ENCODE measurements at regions not wholly inside any gene's neighbourhood (a gene's known extent, or its start where the extent isn't known, plus 50 kb on each side); places are given as distances from the start of the nearest gene placed in this dataset.

DNA sequence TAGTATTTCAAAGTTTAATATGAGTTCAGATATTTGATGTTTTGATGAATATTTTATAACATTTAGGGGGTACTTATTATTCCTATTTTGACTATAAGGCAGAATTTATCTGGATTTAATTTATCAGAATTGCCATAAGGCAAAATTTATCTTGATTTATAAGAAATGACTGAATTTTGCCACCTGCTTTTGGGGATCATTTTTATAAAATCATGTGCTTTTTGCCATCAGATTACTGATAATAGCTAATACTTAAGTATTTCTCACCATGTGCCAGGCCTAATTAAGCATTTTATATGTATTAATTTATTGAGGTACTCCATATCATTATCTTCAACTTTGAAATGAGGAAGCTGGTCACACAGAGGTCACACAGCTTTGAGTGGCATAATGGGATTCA is 423.7 kb downstream of the PRKD1 start:
- DNase-seq (ENCODE audit: low read depth), result no peak
- TF ChIP-seq, protein P1, sequence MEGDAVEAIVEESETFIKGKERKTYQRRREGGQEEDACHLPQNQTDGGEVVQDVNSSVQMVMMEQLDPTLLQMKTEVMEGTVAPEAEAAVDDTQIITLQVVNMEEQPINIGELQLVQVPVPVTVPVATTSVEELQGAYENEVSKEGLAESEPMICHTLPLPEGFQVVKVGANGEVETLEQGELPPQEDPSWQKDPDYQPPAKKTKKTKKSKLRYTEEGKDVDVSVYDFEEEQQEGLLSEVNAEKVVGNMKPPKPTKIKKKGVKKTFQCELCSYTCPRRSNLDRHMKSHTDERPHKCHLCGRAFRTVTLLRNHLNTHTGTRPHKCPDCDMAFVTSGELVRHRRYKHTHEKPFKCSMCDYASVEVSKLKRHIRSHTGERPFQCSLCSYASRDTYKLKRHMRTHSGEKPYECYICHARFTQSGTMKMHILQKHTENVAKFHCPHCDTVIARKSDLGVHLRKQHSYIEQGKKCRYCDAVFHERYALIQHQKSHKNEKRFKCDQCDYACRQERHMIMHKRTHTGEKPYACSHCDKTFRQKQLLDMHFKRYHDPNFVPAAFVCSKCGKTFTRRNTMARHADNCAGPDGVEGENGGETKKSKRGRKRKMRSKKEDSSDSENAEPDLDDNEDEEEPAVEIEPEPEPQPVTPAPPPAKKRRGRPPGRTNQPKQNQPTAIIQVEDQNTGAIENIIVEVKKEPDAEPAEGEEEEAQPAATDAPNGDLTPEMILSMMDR (IDR thresholded peaks at IDR 0.05; ENCODE audit: insufficient read depth, low read depth, low read length, missing control alignments), result no peak
- H3K4me3 ChIP-seq (ENCODE audit: low read length), result no peak overlapping the region

GRCh38 chr14:29518335-29518734 is 409.3 kb downstream of the PRKD1 start:
- no peak overlapping the region for H3K4me3 ChIP-seq (ENCODE audit: low read length)
- TF ChIP-seq, protein P1 (IDR thresholded peaks at IDR 0.05; ENCODE audit: insufficient read depth, low read depth, low read length, missing control alignments), result no peak
- no peak for DNase-seq (ENCODE audit: low read depth)

GRCh38 chr14:29521526-29522137 is 406.0 kb downstream of the PRKD1 start:
- H3K4me3 ChIP-seq (ENCODE audit: low read length), result no peak overlapping the region
- peak; percentile 37 for DNase-seq (ENCODE audit: low read depth)
- TF ChIP-seq, protein P1 (IDR thresholded peaks at IDR 0.05; ENCODE audit: insufficient read depth, low read depth, low read length, missing control alignments), result peak; percentile 49
